HL-60 (cell line): ENCODE measurements at regions not wholly inside any gene's neighbourhood (a gene's known extent, or its start where the extent isn't known, plus 50 kb on each side); places are given as distances from the start of the nearest gene placed in this dataset.
"Not testable (repeated sequence)": the region's sequence is repeated elsewhere in the genome, so short reads cannot be mapped to it uniquely, and the experiment has no call there.

Experiments used
- DNase-seq, 2 experiments: peaks; one replicate each; pipeline ENCODE4 v3.0.0-alpha.2; 2010 to 2020; ENCODE audit warnings: low read depth in 1 of 2, low spot score in 1 of 2
- H3K27ac ChIP-seq: fragments of 250-450 bp; sonication (Bioruptor Pico); replicated peaks from 2 replicates; pipeline ENCODE4 v1.5.1; 2020; ENCODE audit warnings: mild to moderate bottlenecking, moderate library complexity
- H3K27me3 ChIP-seq: fragments of 250-450 bp; sonication (Bioruptor Pico); 2 replicates; pipeline ENCODE4 v1.5.1; 2021; ENCODE audit warnings: mild to moderate bottlenecking, moderate library complexity; ENCODE audit not compliant: insufficient read depth, poor library complexity, severe bottlenecking
- H3K4me3 ChIP-seq: replicated peaks from 2 replicates; pipeline ENCODE4 v1.5.1; 2011; ENCODE audit warnings: mild to moderate bottlenecking, control low read depth, low read length; ENCODE audit not compliant: insufficient read depth
- GABPA ChIP-seq: IDR thresholded peaks from 2 replicates; pipeline ENCODE4 v1.6.1; 2012; ENCODE audit warnings: low read depth
- POLR2AphosphoS5 ChIP-seq: IDR thresholded peaks from 2 replicates; pipeline ENCODE4 v1.6.1; 2012; ENCODE audit warnings: low read depth
- REST ChIP-seq: IDR thresholded peaks from 2 replicates; pipeline ENCODE4 v1.6.1; 2012; ENCODE audit warnings: low read depth; ENCODE audit not compliant: insufficient replicate concordance
- SPI1 ChIP-seq: IDR thresholded peaks from 2 replicates; pipeline ENCODE4 v1.6.1; 2012; ENCODE audit warnings: low read depth, mild to moderate bottlenecking, borderline replicate concordance
- TF ChIP-seq, protein P1 (sequence below): IDR thresholded peaks from one replicate; pipeline ENCODE4 v1.5.1; 2011; ENCODE audit warnings: low read length, control low read depth, inconsistent platforms; ENCODE audit not compliant: insufficient read depth

- H3K27ac ChIP-seq, result no peak overlapping the region
- H3K4me3 ChIP-seq, result no peak overlapping the region
- no peak for TF ChIP-seq SPI1
- TF ChIP-seq POLR2AphosphoS5, result no peak
- TF ChIP-seq, protein P1, sequence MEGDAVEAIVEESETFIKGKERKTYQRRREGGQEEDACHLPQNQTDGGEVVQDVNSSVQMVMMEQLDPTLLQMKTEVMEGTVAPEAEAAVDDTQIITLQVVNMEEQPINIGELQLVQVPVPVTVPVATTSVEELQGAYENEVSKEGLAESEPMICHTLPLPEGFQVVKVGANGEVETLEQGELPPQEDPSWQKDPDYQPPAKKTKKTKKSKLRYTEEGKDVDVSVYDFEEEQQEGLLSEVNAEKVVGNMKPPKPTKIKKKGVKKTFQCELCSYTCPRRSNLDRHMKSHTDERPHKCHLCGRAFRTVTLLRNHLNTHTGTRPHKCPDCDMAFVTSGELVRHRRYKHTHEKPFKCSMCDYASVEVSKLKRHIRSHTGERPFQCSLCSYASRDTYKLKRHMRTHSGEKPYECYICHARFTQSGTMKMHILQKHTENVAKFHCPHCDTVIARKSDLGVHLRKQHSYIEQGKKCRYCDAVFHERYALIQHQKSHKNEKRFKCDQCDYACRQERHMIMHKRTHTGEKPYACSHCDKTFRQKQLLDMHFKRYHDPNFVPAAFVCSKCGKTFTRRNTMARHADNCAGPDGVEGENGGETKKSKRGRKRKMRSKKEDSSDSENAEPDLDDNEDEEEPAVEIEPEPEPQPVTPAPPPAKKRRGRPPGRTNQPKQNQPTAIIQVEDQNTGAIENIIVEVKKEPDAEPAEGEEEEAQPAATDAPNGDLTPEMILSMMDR, result no peak
- no peak for TF ChIP-seq REST
- no peak for TF ChIP-seq GABPA
- H3K27me3 ChIP-seq, result no peaks in the 10 kb centered on the region
- DNase-seq, result no peak
Measured at GRCh38 chr11:22084564-22084963, 108.3 kb upstream of the ANO5 start.

GRCh38 chr11:22089609-22090008 is 103.3 kb upstream of the ANO5 start:
- DNase-seq, result no peak
- H3K4me3 ChIP-seq, result no peak overlapping the region
- TF ChIP-seq GABPA, result no peak
- TF ChIP-seq SPI1, result no peak
- H3K27me3 ChIP-seq, result no peaks in the 10 kb centered on the region
- H3K27ac ChIP-seq, result no peak overlapping the region

GRCh38 chr11:22106566-22106965 is 86.3 kb upstream of the ANO5 start:
- DNase-seq, result no peak
- no peak for TF ChIP-seq REST
- TF ChIP-seq POLR2AphosphoS5, result no peak
- Histone ChIP-seq H3K27me3 (no peaks in the 10 kb centered on the region), H3K27ac (no peak overlapping the region), H3K4me3 (no peak overlapping the region)

DNA sequence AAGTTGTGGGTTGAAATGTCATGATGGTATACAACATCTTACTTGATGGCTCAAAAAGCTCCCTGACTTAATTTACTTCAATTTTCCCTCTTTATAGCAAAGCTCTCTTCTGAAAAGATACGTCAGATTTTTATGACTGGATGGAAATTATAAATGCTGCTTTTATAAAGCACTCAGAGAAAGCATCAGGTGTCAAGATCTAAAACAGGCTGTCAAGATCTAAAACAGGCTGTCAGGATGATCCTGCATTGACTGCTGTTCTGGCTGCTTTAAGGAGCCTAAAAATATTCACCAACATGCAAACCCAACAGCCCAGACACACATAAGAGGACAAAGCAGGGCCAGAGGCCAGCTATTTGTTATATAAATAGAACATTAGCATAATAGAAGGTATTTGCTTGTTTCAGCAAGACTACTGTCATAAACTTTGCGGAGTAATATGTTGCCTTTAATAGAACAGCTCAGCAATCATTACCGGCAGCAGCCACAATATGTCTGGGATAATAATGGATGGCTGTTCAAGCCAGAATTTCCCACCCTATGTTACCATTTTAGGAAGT is 77.3 kb upstream of the ANO5 start:
- no peak for DNase-seq
- Histone ChIP-seq H3K27ac (no peak overlapping the region), H3K4me3 (no peak overlapping the region), H3K27me3 (no peaks in the 10 kb centered on the region)
- TF ChIP-seq, protein P1, result no peak
- no peak for TF ChIP-seq POLR2AphosphoS5
- TF ChIP-seq REST, result no peak
- no peak for TF ChIP-seq SPI1
- no peak for TF ChIP-seq GABPA

DNA sequence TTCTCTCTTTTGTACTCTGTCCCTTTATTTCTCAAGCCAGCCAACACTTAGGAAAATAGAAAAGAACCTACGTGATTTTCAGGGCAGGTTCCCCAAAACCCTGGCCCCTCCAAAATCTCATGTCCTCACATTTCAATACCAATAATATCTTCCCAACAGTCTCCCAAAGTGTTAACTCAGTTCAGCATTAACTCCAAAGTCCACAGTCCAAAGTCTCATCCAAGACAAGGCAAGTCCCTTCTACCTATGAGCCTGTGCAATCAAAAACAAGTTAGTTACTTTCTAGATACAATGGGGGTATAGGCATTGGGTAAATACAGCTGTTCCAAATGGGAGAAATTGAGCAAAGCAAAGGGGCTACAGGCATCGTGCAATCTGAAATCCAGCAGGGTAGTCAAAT is 64.9 kb upstream of the ANO5 start:
- H3K4me3 ChIP-seq, H3K27ac ChIP-seq, H3K27me3 ChIP-seq, DNase-seq: not testable (repeated sequence)
